DOHH2 (cell line): ENCODE measurements at regions not wholly inside any gene's neighbourhood (a gene's known extent, or its start where the extent isn't known, plus 50 kb on each side); places are given as distances from the start of the nearest gene placed in this dataset.

Experiments
- CTCF ChIP-seq: fragments of 200-600 bp; sonication (generic); IDR thresholded peaks from one replicate; pipeline ENCODE4 v1.5.1; 2014; ENCODE audit warnings: antibody characterized with exemption, mild to moderate bottlenecking, low read depth, low read length; ENCODE audit not compliant: poor library complexity, severe bottlenecking
- EZH2phosphoT487 ChIP-seq: fragments of 200-600 bp; sonication (generic); IDR thresholded peaks from 2 replicates; pipeline ENCODE4 v1.6.1; 2017; ENCODE audit warnings: borderline replicate concordance, mild to moderate bottlenecking, antibody characterized with exemption, low read length, moderate library complexity, mixed read lengths

DNA sequence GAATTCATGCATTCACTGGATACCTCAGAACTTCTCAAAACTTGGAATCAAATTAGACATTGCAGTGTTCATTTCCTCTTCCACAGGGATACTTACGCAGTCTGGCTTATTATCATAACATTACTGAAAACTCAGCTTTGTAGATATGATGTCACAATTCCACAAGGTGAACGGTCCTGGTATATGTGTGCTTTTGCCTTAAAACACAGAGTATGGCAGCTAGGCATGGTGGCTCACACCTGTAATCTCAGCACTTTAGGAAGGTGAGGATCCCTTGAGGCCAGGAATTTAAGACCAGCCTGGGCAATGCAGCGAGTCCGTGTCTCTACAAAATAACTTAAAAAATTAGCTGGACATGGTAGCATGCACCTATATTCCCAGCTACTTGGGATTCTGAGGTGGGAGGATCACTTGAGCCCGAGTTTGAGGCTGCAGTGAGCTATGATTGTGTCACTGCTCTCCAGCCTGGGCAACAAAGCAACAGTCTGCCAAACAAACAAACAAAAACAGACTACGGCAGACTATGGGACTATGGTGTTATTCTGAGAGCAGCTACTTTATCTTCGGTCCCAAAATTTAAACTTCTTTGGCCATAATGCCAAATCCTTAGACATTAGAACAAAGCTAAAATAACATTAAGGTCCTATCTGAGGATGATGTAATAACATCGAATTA is 1191.9 kb upstream of the SLC39A10 start:
- TF ChIP-seq CTCF (no peak), EZH2phosphoT487 (no peak)
